Spinal cord (tissue), 9 donors: ENCODE measurements at regions not wholly inside any gene's neighbourhood (a gene's known extent, or its start where the extent isn't known, plus 50 kb on each side); places are given as distances from the start of the nearest gene placed in this dataset.

Experiments
- DNase-seq, 6 donors: peaks; one replicate each; pipeline versions ENCODE4 v3.0.0 to v3.0.0-alpha.2; 2013 to 2015; ENCODE audit warnings: low spot score in 6 of 6, low read depth in 4 of 6
- H3K27ac ChIP-seq: one replicate; pipeline ENCODE4 v1.5.1; 2013; ENCODE audit warnings: low read depth, low read length, control low read depth
- H3K27me3 ChIP-seq: one replicate; pipeline ENCODE4 v1.6.1; 2013; ENCODE audit warnings: low read length; ENCODE audit not compliant: control insufficient read depth, insufficient read depth
- H3K36me3 ChIP-seq: one replicate; pipeline ENCODE4 v1.6.1; 2013; ENCODE audit warnings: low read length; ENCODE audit not compliant: control insufficient read depth, insufficient read depth
- H3K4me1 ChIP-seq: one replicate; pipeline ENCODE4 v1.6.1; 2013; ENCODE audit warnings: low read length; ENCODE audit not compliant: control insufficient read depth, insufficient read depth
- H3K4me3 ChIP-seq: one replicate; pipeline ENCODE4 v1.5.1; 2013; ENCODE audit warnings: low read depth, low read length, control low read depth
- H3K9me3 ChIP-seq: one replicate; pipeline ENCODE4 v1.6.1; 2013; ENCODE audit warnings: low read length; ENCODE audit not compliant: control insufficient read depth, insufficient read depth
- WGBS: methylation state at CpG from one replicate; pipeline ENCODE4 v1.1.5; 2013; ENCODE audit warnings: missing lambda C conversion rate; ENCODE audit not compliant: insufficient coverage; 5-methylcytosine and 5-hydroxymethylcytosine counted together
- donor health status: healthy.

GRCh38 chr6:103142902-103143301, 1716.8 kb downstream of the HACE1 start:
- Histone ChIP-seq H3K27ac (no peak overlapping the region), H3K4me1 (no peaks in the 10 kb centered on the region), H3K4me3 (no peak overlapping the region), H3K9me3 (no peaks in the 10 kb centered on the region), H3K27me3 (no peaks in the 10 kb centered on the region), H3K36me3 (no peaks in the 10 kb centered on the region)
- DNase-seq, result no peak
- no CpG with 5 or more reads among the region's 2 CpGs for WGBS

- Histone ChIP-seq H3K4me1 (no peaks in the 10 kb centered on the region), H3K4me3 (no peak overlapping the region), H3K27me3 (no peaks in the 10 kb centered on the region), H3K36me3 (no peaks in the 10 kb centered on the region), H3K9me3 (no peaks in the 10 kb centered on the region), H3K27ac (no peak overlapping the region)
- DNase-seq, result no peak
- WGBS, result 85% methylated on average over 4 of the region's 6 CpGs
These were observed 1719.3 kb downstream of the HACE1 start for GRCh38 chr6:103140308-103141027.

- H3K36me3 ChIP-seq, result no peaks in the 10 kb centered on the region
- DNase-seq, result no peak
- no peaks in the 10 kb centered on the region for H3K9me3 ChIP-seq
- H3K4me1 ChIP-seq, result no peaks in the 10 kb centered on the region
- no peaks in the 10 kb centered on the region for H3K27me3 ChIP-seq
- no peak overlapping the region for H3K4me3 ChIP-seq
- no peak overlapping the region for H3K27ac ChIP-seq
These were observed 1720.3 kb downstream of the HACE1 start for GRCh38 chr6:103139377-103139776.

- no CpG with 5 or more reads among the region's 4 CpGs for WGBS
These were observed 1731.0 kb downstream of the GRIK2 start for GRCh38 chr6:103124471-103124870.

GRCh38 chr6:103122766-103123601, 1729.5 kb downstream of the GRIK2 start:
- 34% methylated on average over 6 of the region's 10 CpGs for WGBS
- Histone ChIP-seq H3K36me3 (no peaks in the 10 kb centered on the region), H3K9me3 (no peaks in the 10 kb centered on the region), H3K27ac (no peak overlapping the region), H3K27me3 (no peaks in the 10 kb centered on the region), H3K4me1 (no peaks in the 10 kb centered on the region), H3K4me3 (no peak overlapping the region)
- peak in 4 of 6 donors; percentile 15 to 71 (median 42) for DNase-seq

More at GRCh38 chr6:103124471-103124870, 1731.0 kb downstream of the GRIK2 start:
- Histone ChIP-seq H3K9me3 (no peaks in the 10 kb centered on the region), H3K36me3 (no peaks in the 10 kb centered on the region), H3K27me3 (no peaks in the 10 kb centered on the region), H3K27ac (no peak overlapping the region), H3K4me3 (no peak overlapping the region), H3K4me1 (no peaks in the 10 kb centered on the region)
- DNase-seq, result no peak

DNA sequence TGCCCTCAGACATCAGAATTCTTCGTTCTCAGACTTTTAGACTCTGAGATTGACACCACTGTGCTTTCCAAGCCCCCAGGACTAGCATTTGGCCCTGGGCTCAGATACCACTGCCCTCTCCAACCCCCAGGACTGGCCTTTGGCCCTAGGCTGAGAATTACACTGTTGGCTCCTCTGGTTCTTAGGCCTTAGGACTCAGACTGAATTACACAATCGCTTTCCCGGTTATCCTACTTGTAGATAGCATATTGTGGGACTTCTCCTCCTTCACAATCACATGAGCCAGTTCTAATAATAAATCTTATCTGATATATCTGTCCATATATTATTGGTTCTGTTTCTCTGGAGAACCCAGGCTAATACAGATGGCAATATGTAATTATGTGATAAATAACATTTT, 1725.5 kb downstream of the GRIK2 start:
- no peaks in the 10 kb centered on the region for H3K9me3 ChIP-seq
- no peak overlapping the region for H3K4me3 ChIP-seq
- H3K27me3 ChIP-seq, result no peaks in the 10 kb centered on the region
- no peak overlapping the region for H3K27ac ChIP-seq
- H3K36me3 ChIP-seq, result no peaks in the 10 kb centered on the region
- DNase-seq, result no peak
- no peaks in the 10 kb centered on the region for H3K4me1 ChIP-seq
- 100% methylated on average over 1 of the region's 3 CpGs for WGBS

DNA sequence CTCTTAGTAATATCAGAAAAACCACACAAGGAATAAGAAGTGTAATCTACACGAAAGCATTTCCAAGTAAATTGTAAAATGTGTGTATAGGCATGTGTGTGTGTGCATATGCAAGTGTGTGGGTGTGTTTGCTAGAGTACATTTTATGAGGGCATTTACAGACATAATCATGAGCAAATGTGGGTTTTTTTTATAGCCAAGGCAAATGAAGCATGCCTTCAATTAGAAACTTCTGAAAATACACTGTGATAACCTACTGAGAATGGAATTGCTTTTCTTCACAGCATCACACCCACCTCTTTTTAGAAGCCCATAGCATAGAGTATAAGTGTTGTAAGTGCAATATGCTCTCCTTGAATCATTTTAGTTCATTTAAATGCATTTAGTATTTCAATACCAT, 1721.1 kb downstream of the GRIK2 start:
- Histone ChIP-seq H3K27me3 (no peaks in the 10 kb centered on the region), H3K27ac (no peak overlapping the region), H3K36me3 (no peaks in the 10 kb centered on the region), H3K4me3 (no peak overlapping the region), H3K4me1 (no peaks in the 10 kb centered on the region), H3K9me3 (no peaks in the 10 kb centered on the region)
- peak in 3 of 6 donors; percentile 8 to 91 (median 51) for DNase-seq
- WGBS, result no CpG with 5 or more reads among the region's 1 CpG

- Histone ChIP-seq H3K36me3 (no peaks in the 10 kb centered on the region), H3K27me3 (no peaks in the 10 kb centered on the region), H3K9me3 (no peaks in the 10 kb centered on the region), H3K4me3 (no peak overlapping the region), H3K27ac (no peak overlapping the region), H3K4me1 (no peaks in the 10 kb centered on the region)
- no peak for DNase-seq
- no CpG with 5 or more reads among the region's 1 CpG for WGBS
These were observed 1719.9 kb downstream of the GRIK2 start for GRCh38 chr6:103113416-103113815.

- H3K4me1 ChIP-seq, result no peaks in the 10 kb centered on the region
- H3K9me3 ChIP-seq, result no peaks in the 10 kb centered on the region
- DNase-seq, result peak in 2 of 6 donors; percentile 7 to 47
- H3K36me3 ChIP-seq, result no peaks in the 10 kb centered on the region
- no peak overlapping the region for H3K4me3 ChIP-seq
- no peaks in the 10 kb centered on the region for H3K27me3 ChIP-seq
- H3K27ac ChIP-seq, result no peak overlapping the region
These were observed 1714.5 kb downstream of the GRIK2 start for GRCh38 chr6:103107985-103108384.

GRCh38 chr6:103105686-103106085, 1712.2 kb downstream of the GRIK2 start:
- DNase-seq, result no peak
- Histone ChIP-seq H3K36me3 (no peaks in the 10 kb centered on the region), H3K27me3 (no peaks in the 10 kb centered on the region), H3K27ac (no peak overlapping the region), H3K4me3 (no peak overlapping the region), H3K4me1 (no peaks in the 10 kb centered on the region), H3K9me3 (no peaks in the 10 kb centered on the region)
- no CpG with 5 or more reads among the region's 2 CpGs for WGBS
